NCI-H524 (cell line): ENCODE measurements at regions not wholly inside any gene's neighbourhood (a gene's known extent, or its start where the extent isn't known, plus 50 kb on each side); places are given as distances from the start of the nearest gene placed in this dataset.
"Not testable (repeated sequence)": the region's sequence is repeated elsewhere in the genome, so short reads cannot be mapped to it uniquely, and the experiment has no call there.

Source experiments
- DNase-seq, 2 experiments: peaks; one replicate each; lab custom pipeline; 2025; lab: John Stamatoyannopoulos, UW

- no peak for DNase-seq
Observed at GRCh38 chr5:1748271-1748670, 51.4 kb downstream of the MRPL36 start.

- DNase-seq: no peak
Observed at GRCh38 chr5:1747803-1748085, 51.9 kb downstream of the MRPL36 start.

GRCh38 chr5:1747079-1747802 lies 52.4 kb downstream of the MRPL36 start:
- no peak for DNase-seq

- DNase-seq: no peak
Observed at GRCh38 chr5:1746371-1747078, 53.1 kb downstream of the MRPL36 start.

GRCh38 chr5:1745796-1746370 lies 53.8 kb downstream of the MRPL36 start:
- DNase-seq: no peak

- peak in 1 of 2 experiments; percentile 54 for DNase-seq
Observed at GRCh38 chr5:1745123-1745795, 54.4 kb downstream of the MRPL36 start.

GRCh38 chr5:1744393-1745122 lies 55.1 kb downstream of the MRPL36 start:
- DNase-seq: no peak

- no peak for DNase-seq
Observed at GRCh38 chr5:1743769-1744085, 55.9 kb downstream of the MRPL36 start.

GRCh38 chr5:1743061-1743768 lies 56.4 kb downstream of the MRPL36 start:
- DNase-seq: no peak

GRCh38 chr5:1737790-1738405 lies 61.7 kb downstream of the MRPL36 start:
- DNase-seq: peak in 1 of 2 experiments; percentile 61

- no peak for DNase-seq
Observed at GRCh38 chr5:1736889-1737711, 62.5 kb downstream of the MRPL36 start.

- no peak for DNase-seq
Observed at GRCh38 chr5:1736065-1736464, 63.6 kb downstream of the MRPL36 start.

- DNase-seq: peak in 1 of 2 experiments; percentile 48
Observed at GRCh38 chr5:1735320-1735970, 64.2 kb downstream of the MRPL36 start.

GRCh38 chr5:1734908-1735289 lies 64.7 kb downstream of the MRPL36 start:
- no peak for DNase-seq

GRCh38 chr5:1734271-1734907 lies 65.2 kb downstream of the MRPL36 start:
- DNase-seq: no peak

GRCh38 chr5:1733369-1733768 lies 66.3 kb downstream of the MRPL36 start:
- no peak for DNase-seq

- DNase-seq: no peak
Observed at GRCh38 chr5:1732945-1733344, 66.7 kb downstream of the MRPL36 start.

- no peak for DNase-seq
Observed at GRCh38 chr5:1732238-1732941, 67.2 kb downstream of the MRPL36 start.

GRCh38 chr5:1731855-1732237 lies 67.8 kb downstream of the MRPL36 start:
- DNase-seq: not testable (repeated sequence)
